HT-29 (cell line): ENCODE measurements at regions not wholly inside any gene's neighbourhood (a gene's known extent, or its start where the extent isn't known, plus 50 kb on each side); places are given as distances from the start of the nearest gene placed in this dataset. TPM values are rescaled to one million over a fixed set of nuclear protein-coding genes. Genes with fewer than 3 reads are reported as not detected.

ENCODE experiments used
- DNase-seq: peaks from one replicate; pipeline ENCODE4 v3.0.0-alpha.2; 2015; ENCODE audit warnings: low spot score
- small RNA-seq: library from RNA; depleted of rRNA; stranded (forward); fragments of <200 nt; gene quantifications from one replicate; pipeline ENCODE3, GENCODE V24; 2014

DNA sequence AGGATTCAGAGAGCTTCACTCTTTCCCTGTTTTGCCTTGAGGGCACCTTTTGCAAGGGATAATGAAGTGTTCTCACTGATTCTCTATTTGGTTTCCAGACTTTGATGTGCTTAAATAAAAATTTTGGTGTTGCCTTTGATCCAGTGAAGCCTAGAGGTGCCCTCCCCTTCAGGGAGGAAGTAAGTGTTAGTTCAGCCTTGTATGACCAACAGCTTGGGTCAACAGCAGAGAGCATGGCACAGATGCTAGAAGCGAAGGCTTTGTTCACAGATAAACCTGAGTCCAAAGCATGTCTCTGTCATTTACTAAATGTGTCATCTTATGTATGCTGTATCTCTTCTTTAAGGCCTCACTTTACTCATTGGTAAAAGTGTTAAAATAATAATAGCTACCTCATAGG, 52.8 kb upstream of the STXBP6 start:
- DNase-seq, result no peak

- no peak for DNase-seq
Measured at GRCh38 chr14:25101276-25101675, 51.3 kb upstream of the STXBP6 start.

Small RNAs in the stretch of these regions (small RNA-seq; reads per million reads assigned to genes)
- not detected for gene HMGN2P6
